ENCODE measurements at regions not wholly inside any gene's neighbourhood (a gene's known extent, or its start where the extent isn't known, plus 50 kb on each side); places are given as distances from the start of the nearest gene placed in this dataset.

DNA sequence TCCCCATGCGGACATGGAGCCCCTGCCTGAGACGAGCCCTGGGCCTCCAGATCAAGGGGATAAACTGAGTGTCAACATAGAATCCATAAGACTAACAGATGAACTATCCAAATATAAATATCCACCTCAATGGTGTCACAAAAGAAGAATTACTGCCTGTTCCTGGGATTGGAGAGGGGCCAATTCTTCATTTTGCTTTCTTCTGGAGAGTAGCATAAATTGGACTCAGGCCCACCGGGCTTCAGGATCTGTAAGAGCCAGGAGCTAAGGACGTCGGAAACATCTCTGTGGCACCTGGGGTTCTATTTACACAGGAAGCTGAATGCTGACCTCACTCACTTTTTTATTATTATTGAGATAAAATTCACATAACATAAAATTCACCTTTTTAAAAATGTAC lies 408.2 kb upstream of the CCDC196 start:
- no peak overlapping the region for H3K18ac ChIP-seq (ENCODE audit: low read depth, low read length)
- no peak overlapping the region for H3K27ac ChIP-seq (ENCODE audit: insufficient read depth, low read length)
- H4K8ac ChIP-seq (ENCODE audit: low read depth in 2 of 2, low read length in 2 of 2) = no peak overlapping the region
- H3K4me2 ChIP-seq (ENCODE audit: low read depth, low read length) = no peak overlapping the region
- no peak overlapping the region for H2BK15ac ChIP-seq (ENCODE audit: low read depth, low read length)
- CTCF ChIA-PET = no interaction called here
- H3K9me3 ChIP-seq (ENCODE audit: control insufficient read depth, insufficient read depth, low read length) = 0 out of 2 replicates have a peak, but pooled peaks cover 2% of the 10 kb centered on the region
- H2BK120ac ChIP-seq (ENCODE audit: low read depth, low read length) = no peak overlapping the region
- H2BK5ac ChIP-seq (ENCODE audit: low read depth, low read length, poor library complexity, severe bottlenecking) = no peak overlapping the region
- H3K4ac ChIP-seq (ENCODE audit: low read depth, low read length) = no peak overlapping the region
- in situ Hi-C loops (cut with MboI; ENCODE audit: low sequenced_read_pairs) (no loop called here), dilution Hi-C loops (cut with HindIII; ENCODE audit: low sequenced_read_pairs, unreplicated experiment) (no loop called here), intact Hi-C loops (cut with micrococcal nuclease) (no loop called here)
- H4K20me1 ChIP-seq (ENCODE audit: insufficient read depth, low read length) = no peaks in the 10 kb centered on the region
- no peaks in the 10 kb centered on the region for H3K9me1 ChIP-seq (ENCODE audit: insufficient read depth, low read length)
- no peak overlapping the region for H3K4me3 ChIP-seq (ENCODE audit: insufficient read depth, low read depth, low read length)
- H3K56ac ChIP-seq (ENCODE audit: extremely low read depth, insufficient read depth, low read length) = no peak overlapping the region
- no peaks in the 10 kb centered on the region for H3K36me3 ChIP-seq (ENCODE audit: control insufficient read depth, insufficient read depth, low read length)
- H3K4me1 ChIP-seq (ENCODE audit: control insufficient read depth, insufficient read depth, low read length) = no peaks in the 10 kb centered on the region
- WGBS, 2 experiments (ENCODE audit: extremely low coverage in 2 of 2, insufficient read length in 1 of 2) = no CpG with 5 or more reads among the region's 5 CpGs
- no peak overlapping the region for H3K14ac ChIP-seq (replicated peaks; ENCODE audit: low read depth, low read length)
- ATAC-seq (ENCODE audit: low read depth) = no peak
- no peak overlapping the region for H2AK5ac ChIP-seq (ENCODE audit: low read depth, low read length)
- H3K79me1 ChIP-seq (ENCODE audit: low read depth in 1 of 2, low read length in 2 of 2) = no peaks in the 10 kb centered on the region
- POLR2A ChIA-PET (ENCODE audit: unreplicated experiment) = no interaction called here
- no TSS peak for BruUV-seq (replicated peaks)
- no peak overlapping the region for H3K23ac ChIP-seq (ENCODE audit: low read depth, low read length)
- H3K27me3 ChIP-seq (ENCODE audit: control insufficient read depth, insufficient read depth, low read length) = no peaks in the 10 kb centered on the region
- no peak overlapping the region for H2AK9ac ChIP-seq (replicated peaks; ENCODE audit: low read depth, low read length, poor library complexity)
- H2AFZ ChIP-seq (replicated peaks; ENCODE audit: low read length, poor library complexity) = no peak overlapping the region
- TF ChIP-seq CHD1 (IDR thresholded peaks at IDR 0.05; ENCODE audit: low read depth, low read length) = no peak
- TF ChIP-seq, protein P1, sequence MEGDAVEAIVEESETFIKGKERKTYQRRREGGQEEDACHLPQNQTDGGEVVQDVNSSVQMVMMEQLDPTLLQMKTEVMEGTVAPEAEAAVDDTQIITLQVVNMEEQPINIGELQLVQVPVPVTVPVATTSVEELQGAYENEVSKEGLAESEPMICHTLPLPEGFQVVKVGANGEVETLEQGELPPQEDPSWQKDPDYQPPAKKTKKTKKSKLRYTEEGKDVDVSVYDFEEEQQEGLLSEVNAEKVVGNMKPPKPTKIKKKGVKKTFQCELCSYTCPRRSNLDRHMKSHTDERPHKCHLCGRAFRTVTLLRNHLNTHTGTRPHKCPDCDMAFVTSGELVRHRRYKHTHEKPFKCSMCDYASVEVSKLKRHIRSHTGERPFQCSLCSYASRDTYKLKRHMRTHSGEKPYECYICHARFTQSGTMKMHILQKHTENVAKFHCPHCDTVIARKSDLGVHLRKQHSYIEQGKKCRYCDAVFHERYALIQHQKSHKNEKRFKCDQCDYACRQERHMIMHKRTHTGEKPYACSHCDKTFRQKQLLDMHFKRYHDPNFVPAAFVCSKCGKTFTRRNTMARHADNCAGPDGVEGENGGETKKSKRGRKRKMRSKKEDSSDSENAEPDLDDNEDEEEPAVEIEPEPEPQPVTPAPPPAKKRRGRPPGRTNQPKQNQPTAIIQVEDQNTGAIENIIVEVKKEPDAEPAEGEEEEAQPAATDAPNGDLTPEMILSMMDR (conservative IDR thresholded peaks at IDR 0.05; ENCODE audit: low read depth, low read length) = no peak
- TF ChIP-seq, protein P2, sequence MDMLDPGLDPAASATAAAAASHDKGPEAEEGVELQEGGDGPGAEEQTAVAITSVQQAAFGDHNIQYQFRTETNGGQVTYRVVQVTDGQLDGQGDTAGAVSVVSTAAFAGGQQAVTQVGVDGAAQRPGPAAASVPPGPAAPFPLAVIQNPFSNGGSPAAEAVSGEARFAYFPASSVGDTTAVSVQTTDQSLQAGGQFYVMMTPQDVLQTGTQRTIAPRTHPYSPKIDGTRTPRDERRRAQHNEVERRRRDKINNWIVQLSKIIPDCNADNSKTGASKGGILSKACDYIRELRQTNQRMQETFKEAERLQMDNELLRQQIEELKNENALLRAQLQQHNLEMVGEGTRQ (IDR thresholded peaks at IDR 0.05; ENCODE audit: low read depth, low read length) = no peak
- TF ChIP-seq RFX5 (IDR thresholded peaks at IDR 0.05; ENCODE audit: low read depth, low read length) = no peak
- no peak for TF ChIP-seq POLR2A (IDR thresholded peaks at IDR 0.05; ENCODE audit: low read depth, low read length)
- TF ChIP-seq, protein P3, sequence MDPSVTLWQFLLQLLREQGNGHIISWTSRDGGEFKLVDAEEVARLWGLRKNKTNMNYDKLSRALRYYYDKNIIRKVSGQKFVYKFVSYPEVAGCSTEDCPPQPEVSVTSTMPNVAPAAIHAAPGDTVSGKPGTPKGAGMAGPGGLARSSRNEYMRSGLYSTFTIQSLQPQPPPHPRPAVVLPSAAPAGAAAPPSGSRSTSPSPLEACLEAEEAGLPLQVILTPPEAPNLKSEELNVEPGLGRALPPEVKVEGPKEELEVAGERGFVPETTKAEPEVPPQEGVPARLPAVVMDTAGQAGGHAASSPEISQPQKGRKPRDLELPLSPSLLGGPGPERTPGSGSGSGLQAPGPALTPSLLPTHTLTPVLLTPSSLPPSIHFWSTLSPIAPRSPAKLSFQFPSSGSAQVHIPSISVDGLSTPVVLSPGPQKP (IDR thresholded peaks at IDR 0.05; ENCODE audit: borderline replicate concordance, low read depth, low read length) = no peak
- no peak for TF ChIP-seq MAFK (IDR thresholded peaks at IDR 0.05; ENCODE audit: low read depth, low read length)
- TF ChIP-seq RCOR1 (IDR thresholded peaks at IDR 0.05; ENCODE audit: insufficient replicate concordance, low read length) = no peak
- no peak for TF ChIP-seq MXI1 (IDR thresholded peaks at IDR 0.05; ENCODE audit: borderline replicate concordance, low read depth, low read length)
- TF ChIP-seq MAZ (IDR thresholded peaks at IDR 0.05; ENCODE audit: borderline replicate concordance, low read depth, low read length) = no peak
- TF ChIP-seq SMC3 (IDR thresholded peaks at IDR 0.05; ENCODE audit: low read depth, low read length) = no peak
- no peak for TF ChIP-seq BHLHE40 (IDR thresholded peaks at IDR 0.05; ENCODE audit: low read depth, low read length)
- no peak overlapping the region for H2BK20ac ChIP-seq (ENCODE audit: low read depth, low read length)
- no peak overlapping the region for H3K9ac ChIP-seq (ENCODE audit: low read depth, low read length)
- H4K5ac ChIP-seq (ENCODE audit: low read depth, low read length) = no peak overlapping the region
- H4K91ac ChIP-seq (ENCODE audit: insufficient read depth, low read depth, low read length) = no peak overlapping the region
- DNase-seq = no peak
